NB4 (cell line): ENCODE measurements at regions not wholly inside any gene's neighbourhood (a gene's known extent, or its start where the extent isn't known, plus 50 kb on each side); places are given as distances from the start of the nearest gene placed in this dataset.

ENCODE experiments used
- POLR2A ChIP-seq: IDR thresholded peaks from 2 replicates; pipeline ENCODE4 v1.6.1; 2011; ENCODE audit warnings: mild to moderate bottlenecking; ENCODE audit not compliant: insufficient read length; ENCODE audit errors: extremely low read depth
- TF ChIP-seq, protein P1 (sequence below): IDR thresholded peaks from 2 replicates; pipeline ENCODE4 v1.6.1; 2011; ENCODE audit warnings: low read depth, low read length

- TF ChIP-seq POLR2A: no peak
- TF ChIP-seq, protein P1, sequence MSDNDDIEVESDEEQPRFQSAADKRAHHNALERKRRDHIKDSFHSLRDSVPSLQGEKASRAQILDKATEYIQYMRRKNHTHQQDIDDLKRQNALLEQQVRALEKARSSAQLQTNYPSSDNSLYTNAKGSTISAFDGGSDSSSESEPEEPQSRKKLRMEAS: no peak
Observed at GRCh38 chr4:106695501-106696262, 327.1 kb upstream of the GIMD1 start.
